ENCODE measurements at regions not wholly inside any gene's neighbourhood (a gene's known extent, or its start where the extent isn't known, plus 50 kb on each side); places are given as distances from the start of the nearest gene placed in this dataset.
"Not testable (repeated sequence)": the region's sequence is repeated elsewhere in the genome, so short reads cannot be mapped to it uniquely, and the experiment has no call there.

GRCh38 chr1:189658381-189658780 is 819.3 kb downstream of the BRINP3 start:
- DNase-seq (ENCODE audit: low read depth) = no peak

- DNase-seq (ENCODE audit: low read depth) = no peak
Observed at GRCh38 chr1:189659731-189660130, 817.9 kb downstream of the BRINP3 start.

- no peak for DNase-seq (ENCODE audit: low read depth)
Observed at GRCh38 chr1:189662190-189662589, 815.5 kb downstream of the BRINP3 start.

- no peak for DNase-seq (ENCODE audit: low read depth)
Observed at GRCh38 chr1:189669846-189670245, 807.8 kb downstream of the BRINP3 start.

GRCh38 chr1:189673217-189673616 is 804.4 kb downstream of the BRINP3 start:
- no peak for DNase-seq (ENCODE audit: low read depth)

- DNase-seq (ENCODE audit: low read depth) = no peak
Observed at GRCh38 chr1:189675712-189676244, 801.9 kb downstream of the BRINP3 start.

GRCh38 chr1:189678779-189679178 is 798.9 kb downstream of the BRINP3 start:
- DNase-seq (ENCODE audit: low read depth) = no peak

- DNase-seq (ENCODE audit: low read depth) = no peak
Observed at GRCh38 chr1:189681252-189681919, 796.3 kb downstream of the BRINP3 start.

- no peak for DNase-seq (ENCODE audit: low read depth)
Observed at GRCh38 chr1:189682591-189682990, 795.1 kb downstream of the BRINP3 start.

- no peak for DNase-seq (ENCODE audit: low read depth)
Observed at GRCh38 chr1:189686288-189686687, 791.4 kb downstream of the BRINP3 start.

GRCh38 chr1:189693140-189693539 is 784.5 kb downstream of the BRINP3 start:
- no peak for DNase-seq (ENCODE audit: low read depth)

GRCh38 chr1:189696297-189696696 is 781.4 kb downstream of the BRINP3 start:
- no peak for DNase-seq (ENCODE audit: low read depth)

GRCh38 chr1:189697113-189697512 is 780.6 kb downstream of the BRINP3 start:
- DNase-seq (ENCODE audit: low read depth) = no peak

GRCh38 chr1:189701606-189702005 is 776.1 kb downstream of the BRINP3 start:
- DNase-seq (ENCODE audit: low read depth) = no peak

- no peak for DNase-seq (ENCODE audit: low read depth)
Observed at GRCh38 chr1:189706594-189706993, 771.1 kb downstream of the BRINP3 start.

- no peak for DNase-seq (ENCODE audit: low read depth)
Observed at GRCh38 chr1:189708674-189709073, 769.0 kb downstream of the BRINP3 start.

GRCh38 chr1:189718147-189718795 is 759.4 kb downstream of the BRINP3 start:
- DNase-seq (ENCODE audit: low read depth) = not testable (repeated sequence)

- DNase-seq (ENCODE audit: low read depth) = no peak
Observed at GRCh38 chr1:189726806-189727205, 750.9 kb downstream of the BRINP3 start.

- no peak for DNase-seq (ENCODE audit: low read depth)
Observed at GRCh38 chr1:189751311-189751710, 726.4 kb downstream of the BRINP3 start.

GRCh38 chr1:189752461-189752995 is 725.1 kb downstream of the BRINP3 start:
- no peak for DNase-seq (ENCODE audit: low read depth)

- not testable (repeated sequence) for DNase-seq (ENCODE audit: low read depth)
Observed at GRCh38 chr1:189755100-189755499, 722.6 kb downstream of the BRINP3 start.

- no peak for DNase-seq (ENCODE audit: low read depth)
Observed at GRCh38 chr1:189764391-189765320, 713.0 kb downstream of the BRINP3 start.
